ENCODE measurements at regions not wholly inside any gene's neighbourhood (a gene's known extent, or its start where the extent isn't known, plus 50 kb on each side); places are given as distances from the start of the nearest gene placed in this dataset.
"Not testable (repeated sequence)": the region's sequence is repeated elsewhere in the genome, so short reads cannot be mapped to it uniquely, and the experiment has no call there.

DNA sequence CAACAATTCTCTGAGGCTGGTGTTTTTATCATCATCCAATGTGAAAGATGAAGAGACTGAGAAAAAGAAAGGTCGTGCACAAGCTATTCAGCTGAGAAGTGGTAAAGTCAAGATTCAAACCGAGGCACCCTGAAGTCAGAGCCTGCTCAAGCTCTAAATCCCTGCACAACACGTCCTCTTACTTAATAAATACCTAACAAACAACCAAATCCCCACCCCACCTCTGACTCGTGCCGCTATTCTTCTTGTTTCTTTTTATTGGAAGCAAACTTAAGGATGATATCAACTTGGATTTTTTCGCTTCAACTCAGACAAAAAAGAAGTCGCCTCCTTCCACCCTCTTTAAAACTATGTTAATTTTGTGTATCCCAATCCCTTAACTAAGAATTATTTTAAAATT lies 140.2 kb downstream of the CEP120 start:
- POLR2A ChIA-PET: no interaction called here
- CTCF ChIA-PET: interaction anchor here (1.5 to 1.6 kb wide), 2 partner anchors 13 to 19 kb away, joined by 3 read pairs; no protein-coding TSS in a partner anchor
- TF ChIP-seq, protein P1, sequence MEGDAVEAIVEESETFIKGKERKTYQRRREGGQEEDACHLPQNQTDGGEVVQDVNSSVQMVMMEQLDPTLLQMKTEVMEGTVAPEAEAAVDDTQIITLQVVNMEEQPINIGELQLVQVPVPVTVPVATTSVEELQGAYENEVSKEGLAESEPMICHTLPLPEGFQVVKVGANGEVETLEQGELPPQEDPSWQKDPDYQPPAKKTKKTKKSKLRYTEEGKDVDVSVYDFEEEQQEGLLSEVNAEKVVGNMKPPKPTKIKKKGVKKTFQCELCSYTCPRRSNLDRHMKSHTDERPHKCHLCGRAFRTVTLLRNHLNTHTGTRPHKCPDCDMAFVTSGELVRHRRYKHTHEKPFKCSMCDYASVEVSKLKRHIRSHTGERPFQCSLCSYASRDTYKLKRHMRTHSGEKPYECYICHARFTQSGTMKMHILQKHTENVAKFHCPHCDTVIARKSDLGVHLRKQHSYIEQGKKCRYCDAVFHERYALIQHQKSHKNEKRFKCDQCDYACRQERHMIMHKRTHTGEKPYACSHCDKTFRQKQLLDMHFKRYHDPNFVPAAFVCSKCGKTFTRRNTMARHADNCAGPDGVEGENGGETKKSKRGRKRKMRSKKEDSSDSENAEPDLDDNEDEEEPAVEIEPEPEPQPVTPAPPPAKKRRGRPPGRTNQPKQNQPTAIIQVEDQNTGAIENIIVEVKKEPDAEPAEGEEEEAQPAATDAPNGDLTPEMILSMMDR (IDR thresholded peaks at IDR 0.05; ENCODE audit: control extremely low read depth, extremely low read depth, low read depth, missing control alignments): no peak
- DNase-seq (ENCODE audit: extremely low spot score): no peak

DNA sequence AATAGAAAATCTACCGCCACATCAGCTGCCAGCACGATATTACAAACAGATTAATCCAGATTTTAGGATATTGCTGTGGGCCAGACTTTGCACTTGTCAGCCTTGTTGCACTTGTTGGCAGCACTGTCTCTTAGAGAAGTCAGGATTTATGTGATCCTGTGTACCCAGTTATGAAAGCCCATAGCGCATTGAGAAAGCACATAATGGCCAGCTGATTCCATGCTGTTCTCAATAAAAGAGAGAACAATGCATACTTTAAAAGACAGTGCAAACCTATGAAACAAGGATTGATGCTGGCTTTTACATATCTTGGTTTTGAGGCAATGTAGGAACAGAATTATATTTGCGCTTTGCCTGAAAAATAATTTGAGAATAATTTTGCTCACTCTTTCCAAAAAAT lies 140.8 kb downstream of the CEP120 start:
- POLR2A ChIA-PET: no interaction called here
- CTCF ChIA-PET: interaction anchor here (1.5 to 1.6 kb wide), 2 partner anchors 14 to 18 kb away, joined by 3 read pairs; no protein-coding TSS in a partner anchor
- TF ChIP-seq, protein P1 (IDR thresholded peaks at IDR 0.05; ENCODE audit: control extremely low read depth, extremely low read depth, low read depth, missing control alignments): no peak
- no peak for DNase-seq (ENCODE audit: extremely low spot score)

DNA sequence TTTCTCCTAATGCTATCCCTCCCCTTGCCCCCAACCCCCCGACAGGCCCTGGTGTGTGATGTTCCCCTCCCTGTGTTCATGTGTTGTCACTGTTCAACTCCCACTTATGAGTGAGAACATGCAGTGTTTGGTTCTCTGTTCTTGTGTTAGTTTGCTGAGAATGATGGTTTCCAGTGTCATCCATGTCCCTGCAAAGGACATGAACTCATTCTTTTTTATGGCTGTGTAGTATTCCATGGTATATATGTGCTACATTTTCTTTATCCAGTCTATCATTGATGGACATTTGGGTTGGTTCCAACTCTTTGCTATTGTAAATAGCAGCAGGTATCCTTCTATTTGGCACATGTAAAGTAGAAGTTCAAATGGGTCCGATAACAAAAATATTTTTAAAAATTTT lies 142.3 kb downstream of the CEP120 start:
- CTCF ChIA-PET; DNase-seq (ENCODE audit: extremely low spot score); POLR2A ChIA-PET: not testable (repeated sequence)

DNA sequence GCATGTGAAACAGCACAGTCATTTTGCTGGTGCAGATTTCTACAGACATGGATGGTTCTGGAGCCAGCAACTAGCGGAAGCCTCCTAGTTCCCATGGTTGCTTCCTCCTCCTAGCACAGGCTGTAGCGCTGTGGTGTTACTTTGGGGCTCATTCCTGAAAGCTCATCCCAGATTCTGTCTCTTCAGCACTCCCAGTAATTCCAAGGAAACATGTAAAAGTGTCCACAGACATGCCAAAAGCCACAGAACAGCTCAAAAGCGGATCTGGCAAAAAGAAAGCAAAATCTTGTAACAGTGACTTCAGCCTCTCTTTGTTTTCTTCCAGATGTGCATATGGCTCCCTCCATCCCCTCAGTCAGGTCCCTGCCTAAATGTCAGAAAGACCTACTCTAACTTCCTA lies 144.1 kb downstream of the CEP120 start:
- DNase-seq (ENCODE audit: extremely low spot score): no peak
- ChIA-PET CTCF (interaction anchor here (1.1 kb wide), 1 partner anchor 34 kb away, joined by 4 read pairs; no protein-coding TSS in a partner anchor), POLR2A (no interaction called here)
- TF ChIP-seq, protein P1 (IDR thresholded peaks at IDR 0.05; ENCODE audit: control extremely low read depth, extremely low read depth, low read depth, missing control alignments): no peak

DNA sequence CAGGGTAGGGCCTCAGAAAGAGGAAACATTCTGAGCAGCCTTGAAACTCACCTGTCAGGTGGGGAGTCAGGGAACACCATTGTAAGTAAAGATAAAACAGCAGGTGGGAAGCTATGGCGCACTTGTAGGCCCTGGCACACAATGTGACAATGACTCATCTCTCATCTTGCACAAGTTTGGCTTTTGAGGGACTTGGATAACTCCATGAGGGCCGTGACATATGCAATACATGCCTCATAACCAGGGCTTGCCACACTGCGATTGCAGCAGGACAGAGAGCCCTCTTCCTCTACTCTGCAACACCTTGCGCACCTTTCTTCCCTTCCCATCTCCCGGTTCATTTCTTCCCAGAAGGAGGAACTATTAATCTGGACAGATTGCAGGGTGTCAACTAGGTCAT lies 144.9 kb downstream of the CEP120 start:
- ChIA-PET POLR2A (no interaction called here), CTCF (interaction anchor here (1.1 kb wide), 1 partner anchor 33 kb away, joined by 4 read pairs; no protein-coding TSS in a partner anchor)
- TF ChIP-seq, protein P1 (IDR thresholded peaks at IDR 0.05; ENCODE audit: control extremely low read depth, extremely low read depth, low read depth, missing control alignments): no peak
- no peak for DNase-seq (ENCODE audit: extremely low spot score)

DNA sequence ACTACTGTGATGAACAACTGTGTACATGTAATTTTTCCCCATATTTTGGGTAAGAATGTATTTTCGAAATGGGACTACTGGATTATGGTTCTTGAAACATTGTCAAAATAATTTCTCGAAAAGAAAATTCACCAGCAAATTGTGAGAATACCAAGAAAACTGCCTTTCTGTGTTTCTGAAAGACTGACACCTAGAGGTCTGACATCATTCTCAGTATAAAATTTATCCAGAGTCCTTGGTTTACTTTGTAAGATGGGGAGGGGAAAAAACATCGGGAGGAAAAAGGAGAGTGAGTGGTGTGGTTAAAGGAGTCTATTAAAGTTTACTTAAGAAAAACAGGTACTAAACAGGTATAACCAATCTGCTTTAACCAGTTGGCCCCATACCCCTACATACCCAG lies 149.2 kb downstream of the CEP120 start:
- TF ChIP-seq, protein P1 (IDR thresholded peaks at IDR 0.05; ENCODE audit: control extremely low read depth, extremely low read depth, low read depth, missing control alignments): no peak
- CTCF ChIA-PET: no interaction called here
- no peak for DNase-seq (ENCODE audit: extremely low spot score)
- POLR2A ChIA-PET: no interaction called here

DNA sequence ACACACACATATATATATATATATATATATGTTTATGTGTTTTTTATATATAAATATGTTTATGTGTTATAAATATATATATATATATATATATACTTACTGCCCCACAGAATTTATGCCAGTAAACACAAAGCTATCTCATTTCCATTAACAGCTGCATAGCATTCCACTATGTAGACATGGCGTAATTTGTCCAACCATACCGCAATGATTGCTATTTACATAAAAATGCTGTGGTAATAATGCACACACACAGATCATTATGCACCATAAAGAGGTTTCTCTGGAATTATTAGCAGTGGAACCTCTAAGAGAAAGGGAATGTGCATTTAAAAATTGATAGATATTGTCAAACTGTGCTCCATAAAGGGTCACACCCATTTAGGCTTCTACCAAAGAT lies 150.1 kb downstream of the CEP120 start:
- TF ChIP-seq, protein P1 (IDR thresholded peaks at IDR 0.05; ENCODE audit: control extremely low read depth, extremely low read depth, low read depth, missing control alignments): no peak
- ChIA-PET POLR2A (no interaction called here), CTCF (no interaction called here)
- DNase-seq (ENCODE audit: extremely low spot score): no peak

Data from GM10248 (cell line).